GM21529 (cell line): ENCODE measurements at regions not wholly inside any gene's neighbourhood (a gene's known extent, or its start where the extent isn't known, plus 50 kb on each side); places are given as distances from the start of the nearest gene placed in this dataset.
"Not testable (repeated sequence)": the region's sequence is repeated elsewhere in the genome, so short reads cannot be mapped to it uniquely, and the experiment has no call there.

Experiments
- ATAC-seq: cut with Tn5 transposase; IDR thresholded peaks from one replicate; pipeline ENCODE4 v1.9.1; 2021; ENCODE audit not compliant: unreplicated experiment

DNA sequence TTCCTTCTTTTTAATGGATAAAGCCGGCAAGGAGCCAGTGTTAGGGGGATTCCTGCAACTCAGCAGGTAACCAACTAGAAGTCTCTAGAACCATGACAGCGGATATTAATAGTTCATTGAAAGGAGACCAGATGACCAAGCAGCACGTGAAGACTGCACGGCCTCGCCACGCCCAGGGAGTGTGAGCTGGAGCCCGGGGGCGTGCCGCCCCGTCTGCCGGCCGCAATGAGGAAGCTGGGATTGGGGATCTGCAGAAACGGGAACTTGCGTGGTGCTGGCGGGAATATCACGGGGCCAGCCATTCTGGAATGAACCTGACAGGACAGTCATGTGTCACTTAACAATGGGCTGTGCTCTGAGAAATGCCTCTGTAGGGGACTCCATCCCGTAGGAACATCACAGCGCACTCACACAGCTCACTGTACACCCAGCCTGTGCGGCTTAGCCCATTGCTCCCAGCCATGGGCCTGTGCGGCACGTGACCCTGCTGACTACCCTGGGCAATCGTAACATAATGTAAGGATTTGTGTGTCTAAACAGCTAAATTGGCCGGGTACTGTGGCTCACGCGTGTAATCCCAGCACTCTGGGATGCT lies 4092.8 kb upstream of the TPTE start:
- ATAC-seq, result not testable (repeated sequence)

- ATAC-seq, result not testable (repeated sequence)
Observed at GRCh38 chr21:6429924-6430323, 4091.5 kb upstream of the TPTE start.

DNA sequence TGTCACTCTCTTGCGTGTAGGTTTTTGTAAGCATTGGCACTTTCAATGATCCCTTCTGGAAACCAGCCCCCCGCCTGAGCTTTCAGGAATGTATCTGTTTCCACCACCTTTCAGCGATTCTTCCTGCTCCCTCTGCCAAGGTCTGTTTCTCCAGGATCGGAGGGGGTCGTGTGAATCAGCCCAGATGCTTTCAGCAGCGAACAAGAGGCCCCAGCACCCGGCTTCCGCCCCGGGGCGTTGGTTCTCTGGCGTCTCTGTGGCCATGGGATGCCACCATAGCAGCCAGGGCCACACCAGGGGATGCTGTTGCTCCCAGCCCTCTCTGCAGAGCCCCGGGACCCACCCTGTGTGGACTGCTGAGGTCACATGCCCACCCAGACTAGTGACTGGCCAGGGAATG lies 4088.2 kb upstream of the TPTE start:
- not testable (repeated sequence) for ATAC-seq

DNA sequence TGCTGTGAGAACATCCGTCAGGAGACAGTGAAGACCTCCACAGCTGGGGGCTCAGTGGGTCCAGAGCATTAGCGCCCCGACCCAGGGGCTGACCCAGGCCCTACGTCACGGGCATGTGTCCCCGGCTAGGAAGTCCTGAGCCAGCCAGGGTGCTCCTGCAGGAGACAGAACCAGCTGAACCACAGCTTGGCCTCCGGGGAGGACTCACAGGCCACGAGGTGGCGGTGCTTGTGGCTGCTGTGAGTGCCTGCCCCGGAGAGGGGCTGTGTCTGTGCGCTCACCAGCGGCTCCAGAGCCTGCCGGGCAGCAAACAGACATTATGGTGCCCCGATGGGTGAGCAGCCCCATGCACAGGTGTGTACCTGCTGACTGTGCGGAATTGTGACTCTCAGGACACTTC lies 4085.2 kb upstream of the TPTE start:
- ATAC-seq, result not testable (repeated sequence)

DNA sequence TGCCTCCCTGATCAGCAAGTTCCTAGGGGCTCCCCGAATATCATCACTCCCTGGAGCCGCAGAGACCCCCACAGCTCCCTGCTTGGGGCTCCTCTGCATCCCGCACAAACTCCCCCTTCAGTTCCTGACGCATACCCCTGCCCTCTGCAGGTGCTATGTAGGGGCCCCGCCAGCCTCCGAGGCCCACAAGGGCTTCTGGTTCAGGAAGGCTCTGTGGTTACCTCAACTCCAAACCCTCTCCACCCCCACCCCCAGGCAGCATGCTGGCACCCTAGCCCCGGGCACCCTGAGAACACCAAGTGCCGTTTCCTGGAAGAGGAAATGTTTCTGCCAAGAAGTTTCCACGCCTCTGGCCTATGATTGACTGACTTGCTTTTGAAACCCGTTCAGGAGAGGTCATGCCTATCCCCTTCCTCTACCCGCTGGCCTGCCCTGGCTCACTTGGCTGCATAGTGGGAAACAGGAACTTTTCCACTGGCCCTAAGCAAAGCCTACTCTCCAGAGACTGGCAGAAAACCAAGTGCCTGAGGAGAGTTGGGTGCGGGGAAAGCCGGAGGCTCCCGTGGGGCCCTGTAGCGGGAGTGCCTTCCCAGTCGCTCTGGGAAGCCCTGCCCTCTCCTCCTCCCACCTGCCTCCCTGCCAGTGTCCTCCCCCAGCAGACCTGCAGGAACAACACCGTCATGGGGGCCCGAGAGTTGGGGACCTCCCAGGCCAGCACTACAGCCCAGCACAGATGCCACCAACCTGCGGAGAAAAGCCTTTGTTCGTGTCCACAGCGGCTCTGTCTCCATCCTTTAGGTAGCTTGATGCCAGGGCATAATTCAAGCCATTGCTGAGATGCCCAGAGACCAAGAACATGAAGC lies 4084.2 kb upstream of the TPTE start:
- ATAC-seq, result not testable (repeated sequence)

GRCh38 chr21:6437834-6438187 lies 4083.6 kb upstream of the TPTE start:
- not testable (repeated sequence) for ATAC-seq

DNA sequence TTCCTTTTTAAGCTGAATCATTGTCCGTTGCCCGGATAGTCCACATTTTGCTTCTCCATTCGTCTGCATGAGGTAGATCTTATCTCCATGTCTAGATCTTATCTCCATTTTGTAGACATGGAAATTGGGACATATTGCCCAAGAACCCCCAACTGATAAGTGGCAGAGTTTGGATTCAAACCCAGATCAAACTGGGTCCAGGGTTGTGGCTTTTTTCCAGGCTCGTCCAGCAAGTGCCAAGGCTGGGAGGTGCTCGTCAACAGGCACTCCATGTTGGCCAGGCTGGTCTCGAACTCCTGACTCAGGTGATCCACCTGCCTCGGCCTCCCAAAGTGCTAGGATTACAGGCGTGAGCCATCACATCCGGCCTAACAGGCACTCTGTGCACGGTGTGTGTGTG lies 4082.3 kb upstream of the TPTE start:
- not testable (repeated sequence) for ATAC-seq

DNA sequence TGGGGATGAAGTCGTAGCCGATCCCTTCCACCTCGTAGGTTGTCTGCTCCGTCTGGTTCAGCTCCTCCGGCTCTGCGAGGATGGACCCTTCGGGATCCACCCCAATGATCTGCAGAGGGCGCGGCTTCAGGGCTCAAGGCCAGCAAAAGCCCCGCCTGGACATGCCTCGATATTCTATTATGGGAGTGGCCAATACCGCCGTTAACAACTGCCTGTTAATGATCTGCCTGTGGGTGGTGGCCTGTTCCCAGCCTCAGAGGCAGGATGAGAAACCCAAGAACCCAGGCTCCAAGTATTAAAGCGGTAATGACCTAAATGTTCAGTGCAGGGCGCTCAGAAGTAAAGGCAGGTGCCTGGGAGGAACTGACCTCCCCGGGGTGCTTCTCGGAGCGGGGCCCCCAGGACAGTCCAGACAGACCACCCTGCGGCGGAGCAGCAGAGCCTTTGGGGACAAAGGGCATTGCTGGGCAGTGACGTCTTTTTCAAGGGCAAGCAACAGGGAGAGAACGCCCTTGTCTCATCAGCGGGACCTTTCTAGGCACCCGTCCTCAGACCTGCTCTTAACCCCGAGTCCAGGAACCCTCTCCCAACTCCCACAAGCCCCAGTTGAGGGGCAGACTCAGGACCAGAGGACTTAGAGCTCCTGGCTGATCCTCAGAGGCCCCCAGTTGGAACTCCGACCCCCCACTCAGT lies 4066.6 kb upstream of the TPTE start:
- ATAC-seq, result not testable (repeated sequence)

DNA sequence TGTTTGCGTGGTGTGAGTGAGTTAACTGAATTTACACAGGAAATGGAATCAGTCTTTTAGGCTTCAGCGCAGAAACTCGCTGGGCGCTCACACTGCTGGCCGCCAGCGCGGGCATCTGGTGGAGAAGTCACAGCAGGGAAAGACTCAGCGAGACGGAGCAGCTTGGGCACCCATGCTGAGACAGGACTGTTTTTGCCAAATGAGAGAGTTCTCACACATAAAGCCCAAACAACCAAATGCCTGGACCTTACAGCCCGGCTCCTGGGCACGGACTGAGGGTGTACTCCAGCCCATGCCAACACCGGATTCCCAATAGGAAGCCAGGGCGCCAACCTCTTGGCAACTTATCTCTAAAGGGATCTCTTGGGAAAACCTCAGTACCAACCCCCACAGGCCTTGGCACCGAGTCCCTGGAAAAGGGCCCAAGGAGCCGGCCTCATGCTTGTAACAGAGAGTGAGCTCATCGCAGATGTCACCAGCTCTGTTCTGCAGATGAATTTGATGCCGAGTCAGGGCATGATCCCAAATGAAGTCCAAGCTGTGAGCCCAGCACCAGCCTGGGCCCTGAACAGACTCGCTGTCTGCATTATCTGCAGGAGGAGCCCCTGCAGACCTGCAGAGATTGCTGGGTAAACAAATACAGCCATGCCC lies 4065.2 kb upstream of the TPTE start:
- ATAC-seq, result not testable (repeated sequence)

DNA sequence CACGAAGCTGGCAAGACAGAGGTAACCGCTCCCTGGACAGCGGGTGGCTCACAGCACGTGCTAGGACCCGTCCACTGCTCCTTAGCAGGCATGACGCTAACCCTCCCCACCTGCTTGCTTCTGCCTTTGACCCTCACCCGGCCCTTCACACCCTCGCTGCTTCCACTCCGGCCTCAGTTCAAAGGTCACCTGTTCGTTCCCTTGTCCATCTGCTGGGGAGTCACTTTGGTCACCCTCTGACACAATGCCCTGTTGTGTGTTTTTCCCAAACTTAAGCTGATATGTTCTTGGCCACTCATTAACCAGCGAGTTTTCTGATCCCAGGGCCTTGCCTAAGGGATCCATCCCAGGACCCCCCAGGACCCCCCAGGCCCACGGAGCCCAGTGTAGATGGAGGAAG lies 4061.6 kb upstream of the TPTE start:
- ATAC-seq, result not testable (repeated sequence)

DNA sequence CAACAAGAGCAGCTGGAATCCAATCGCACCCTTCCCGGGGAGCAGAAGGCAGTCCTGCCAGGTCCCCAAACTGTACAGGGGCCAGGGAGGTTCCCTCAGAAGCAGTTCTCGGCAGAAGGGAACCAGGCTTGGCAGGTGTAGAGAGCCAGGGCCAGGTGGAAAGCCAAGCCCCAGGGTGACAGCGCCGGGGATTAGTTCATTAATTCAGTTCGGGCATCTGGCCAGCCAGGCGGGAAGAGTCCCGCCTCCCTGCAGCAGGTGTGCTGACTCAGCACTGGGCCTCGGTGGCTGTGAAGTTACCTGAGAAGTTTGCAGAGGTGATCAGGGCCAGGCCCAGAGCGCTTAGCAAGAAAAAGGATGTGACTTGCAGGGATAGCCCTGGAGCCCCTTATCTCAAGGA lies 4060.0 kb upstream of the TPTE start:
- not testable (repeated sequence) for ATAC-seq

DNA sequence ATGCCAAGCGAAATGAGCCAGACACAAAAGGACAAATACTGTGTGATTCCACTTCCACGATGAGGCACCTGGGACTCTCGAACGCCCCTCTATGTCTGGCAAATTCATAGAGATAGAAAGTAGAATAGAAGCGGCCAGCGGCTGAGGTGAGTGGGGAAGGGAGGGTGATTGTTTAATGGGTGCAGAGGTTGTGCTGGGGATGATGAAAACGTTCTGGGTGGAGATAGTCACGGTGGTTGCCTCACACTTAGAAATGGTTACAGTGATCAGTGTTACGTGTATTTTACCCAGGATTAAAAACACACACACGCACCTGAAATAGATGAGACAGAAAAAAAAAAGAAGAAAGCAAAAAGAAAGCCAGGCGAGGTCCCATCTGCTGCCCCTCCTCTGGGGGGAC lies 4057.0 kb upstream of the TPTE start:
- not testable (repeated sequence) for ATAC-seq

GRCh38 chr21:6466081-6466698 lies 4055.2 kb upstream of the TPTE start:
- not testable (repeated sequence) for ATAC-seq

GRCh38 chr21:6466707-6467106 lies 4054.7 kb upstream of the TPTE start:
- not testable (repeated sequence) for ATAC-seq

GRCh38 chr21:6467189-6467774 lies 4054.1 kb upstream of the TPTE start:
- not testable (repeated sequence) for ATAC-seq

DNA sequence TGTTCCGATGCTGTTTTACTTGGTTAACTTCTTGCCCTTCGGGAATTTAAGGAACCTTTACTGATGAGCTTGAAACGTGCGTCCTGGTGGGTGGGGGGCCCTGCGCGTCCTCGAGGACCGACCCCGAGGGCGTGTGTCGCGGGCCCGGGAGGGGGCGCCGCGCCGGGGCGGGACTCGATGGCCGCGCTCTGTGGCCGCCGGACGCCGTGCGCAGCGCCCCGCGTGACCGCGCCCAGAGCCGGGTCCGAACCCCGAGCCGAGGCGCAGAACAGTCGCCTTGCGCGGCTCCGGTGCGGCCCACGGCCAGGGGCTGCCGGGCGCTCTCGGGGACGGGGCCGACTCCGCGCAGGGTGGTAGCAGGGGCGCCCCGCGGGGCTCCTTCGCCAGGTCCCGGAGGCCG lies 4053.5 kb upstream of the TPTE start:
- not testable (repeated sequence) for ATAC-seq

GRCh38 chr21:6468331-6468860 lies 4053.0 kb upstream of the TPTE start:
- not testable (repeated sequence) for ATAC-seq

GRCh38 chr21:6474250-6474968 lies 4047.0 kb upstream of the TPTE start:
- not testable (repeated sequence) for ATAC-seq

- ATAC-seq, result not testable (repeated sequence)
Observed at GRCh38 chr21:6481116-6481515, 4040.3 kb upstream of the TPTE start.
